ENCODE measurements at regions not wholly inside any gene's neighbourhood (a gene's known extent, or its start where the extent isn't known, plus 50 kb on each side); places are given as distances from the start of the nearest gene placed in this dataset.
A peak's percentile ranks its signal among the peaks of the same experiment; 100 is the strongest.
"Not testable (repeated sequence)": the region's sequence is repeated elsewhere in the genome, so short reads cannot be mapped to it uniquely, and the experiment has no call there.

- peak overlapping the region; percentile 62 for H3K4me3 Mint-ChIP-seq
- intact Hi-C loops (cut with micrococcal nuclease) = no loop called here
- peaks cover 11% of the 10 kb centered on the region for H3K4me1 Mint-ChIP-seq
- ATAC-seq (ENCODE audit: low read depth) (no peak), DNase-seq (no peak)
- H3K79me2 ChIP-seq (ENCODE audit: control insufficient read depth, insufficient read depth, low read length) = peaks cover 4% of the 10 kb centered on the region
- H3K4me3 ChIP-seq (ENCODE audit: control extremely low read depth in 1 of 5, extremely low read depth in 1 of 5, insufficient read depth in 1 of 5, low read depth in 2 of 5, low read length in 4 of 5) = peak overlapping the region in 4 of 5 experiments; percentile 29 to 57 (median 38)
- no CpG with 5 or more reads among the region's 21 CpGs for WGBS (ENCODE audit: insufficient coverage)
- H3K4me2 ChIP-seq (replicated peaks; ENCODE audit: low read depth, low read length, poor library complexity, severe bottlenecking) = peak overlapping the region; percentile 25
- peak overlapping the region; percentile 72 for H3K27ac Mint-ChIP-seq
- peaks cover 0 to 8% of the 10 kb centered on the region in 2 experiments for H3K36me3 ChIP-seq (replicated peaks in 1 of 2; ENCODE audit: control extremely low read depth in 1 of 2, control insufficient read depth in 1 of 2, extremely low read depth in 1 of 2, insufficient read depth in 2 of 2, low read length in 1 of 2)
- no peak overlapping the region for H3K27ac ChIP-seq (ENCODE audit: low read length in 2 of 2)
- no peaks in the 10 kb centered on the region for H3K9me3 Mint-ChIP-seq (ENCODE audit: insufficient read depth)
- TF ChIP-seq EZH2 (IDR thresholded peaks at IDR 0.05; ENCODE audit: borderline replicate concordance, insufficient read depth, low read depth, low read length, poor library complexity, severe bottlenecking) = no peak
- no peak for TF ChIP-seq CTCF (IDR thresholded peaks at IDR 0.05)
- H4K20me1 ChIP-seq (ENCODE audit: control insufficient read depth, insufficient read depth, low read length, poor library complexity, severe bottlenecking) = peaks cover 14% of the 10 kb centered on the region
- no peaks in the 10 kb centered on the region for H3K4me1 ChIP-seq (ENCODE audit: control insufficient read depth in 2 of 2, insufficient read depth in 2 of 2, low read length in 2 of 2)
- peak overlapping the region; percentile 23 for H3K9ac ChIP-seq (ENCODE audit: low read length)
- no peak overlapping the region for H2AFZ ChIP-seq (ENCODE audit: insufficient read depth, low read depth, low read length, poor library complexity, severe bottlenecking)
- no peaks in the 10 kb centered on the region for H3K27me3 Mint-ChIP-seq
- POLR2A ChIA-PET = interaction anchor here (1.5 kb wide), 1 partner anchor 57 kb away, joined by 3 read pairs; no protein-coding TSS in a partner anchor
- CTCF ChIA-PET = no interaction called here
- H3K27me3 ChIP-seq (replicated peaks in 1 of 4; ENCODE audit: control extremely low read depth in 1 of 4, control insufficient read depth in 3 of 4, insufficient read depth in 4 of 4, low read length in 3 of 4) = no peaks in the 10 kb centered on the region
- peaks cover 0 to 6% (median 0%) of the 10 kb centered on the region in 3 donors for H3K9me3 ChIP-seq (ENCODE audit: control extremely low read depth in 1 of 3, control insufficient read depth in 2 of 3, insufficient read depth in 1 of 3, low read length in 2 of 3)
Measured at GRCh38 chr14:105919458-105920150, 393.2 kb downstream of the TMEM121 start.

GRCh38 chr14:105920151-105920700 is 393.8 kb downstream of the TMEM121 start:
- H3K27ac Mint-ChIP-seq = peak overlapping the region; percentile 72

GRCh38 chr14:105920803-105921755 is 394.7 kb downstream of the TMEM121 start:
- H3K27me3 ChIP-seq (replicated peaks in 1 of 4; ENCODE audit: control extremely low read depth in 1 of 4, control insufficient read depth in 3 of 4, insufficient read depth in 4 of 4, low read length in 3 of 4); H3K27me3 Mint-ChIP-seq; H3K9ac ChIP-seq (ENCODE audit: low read length); H3K27ac ChIP-seq (ENCODE audit: low read length in 2 of 2); H3K79me2 ChIP-seq (ENCODE audit: control insufficient read depth, insufficient read depth, low read length); H3K4me1 ChIP-seq (ENCODE audit: control insufficient read depth in 2 of 2, insufficient read depth in 2 of 2, low read length in 2 of 2); DNase-seq; H3K9me3 Mint-ChIP-seq (ENCODE audit: insufficient read depth); ATAC-seq (ENCODE audit: low read depth); CTCF ChIA-PET; H2AFZ ChIP-seq (ENCODE audit: insufficient read depth, low read depth, low read length, poor library complexity, severe bottlenecking); intact Hi-C loops (cut with micrococcal nuclease); H3K4me1 Mint-ChIP-seq: not testable (repeated sequence)
- Mint-ChIP-seq H3K27ac (peak overlapping the region; percentile 15), H3K4me3 (peak overlapping the region; percentile 47)
- POLR2A ChIA-PET = interaction anchor here (1.5 kb wide), 1 partner anchor 59 kb away, joined by 3 read pairs; no protein-coding TSS in a partner anchor
- Histone ChIP-seq H3K9me3 (ENCODE audit: control extremely low read depth in 1 of 3, control insufficient read depth in 2 of 3, insufficient read depth in 1 of 3, low read length in 2 of 3) (peaks cover 0 to 15% (median 0%) of the 10 kb centered on the region in 3 donors), H3K36me3 (replicated peaks in 1 of 2; ENCODE audit: control extremely low read depth in 1 of 2, control insufficient read depth in 1 of 2, extremely low read depth in 1 of 2, insufficient read depth in 2 of 2, low read length in 1 of 2) (peaks cover 0 to 12% of the 10 kb centered on the region in 2 experiments), H4K20me1 (ENCODE audit: control insufficient read depth, insufficient read depth, low read length, poor library complexity, severe bottlenecking) (peaks cover 14% of the 10 kb centered on the region), H3K4me3 (ENCODE audit: control extremely low read depth in 1 of 5, extremely low read depth in 1 of 5, insufficient read depth in 1 of 5, low read depth in 2 of 5, low read length in 4 of 5) (peak overlapping the region in 1 of 5 experiments; percentile 57), H3K4me2 (replicated peaks; ENCODE audit: low read depth, low read length, poor library complexity, severe bottlenecking) (peak overlapping the region; percentile 12)
- WGBS (ENCODE audit: insufficient coverage) = 100% methylated on average over 7 of the region's 24 CpGs

More at GRCh38 chr14:105920151-105920700, 393.8 kb downstream of the TMEM121 start:
- intact Hi-C loops (cut with micrococcal nuclease); H3K27ac ChIP-seq (ENCODE audit: low read length in 2 of 2); H3K79me2 ChIP-seq (ENCODE audit: control insufficient read depth, insufficient read depth, low read length); CTCF ChIA-PET; H3K4me1 Mint-ChIP-seq; H3K27me3 Mint-ChIP-seq; H3K27me3 ChIP-seq (replicated peaks in 1 of 4; ENCODE audit: control extremely low read depth in 1 of 4, control insufficient read depth in 3 of 4, insufficient read depth in 4 of 4, low read length in 3 of 4); DNase-seq; H2AFZ ChIP-seq (ENCODE audit: insufficient read depth, low read depth, low read length, poor library complexity, severe bottlenecking); H3K9me3 Mint-ChIP-seq (ENCODE audit: insufficient read depth); H3K4me1 ChIP-seq (ENCODE audit: control insufficient read depth in 2 of 2, insufficient read depth in 2 of 2, low read length in 2 of 2); ATAC-seq (ENCODE audit: low read depth); H3K9me3 ChIP-seq (ENCODE audit: control extremely low read depth in 1 of 3, control insufficient read depth in 2 of 3, insufficient read depth in 1 of 3, low read length in 2 of 3): not testable (repeated sequence)
- H3K4me3 ChIP-seq (ENCODE audit: control extremely low read depth in 1 of 5, extremely low read depth in 1 of 5, insufficient read depth in 1 of 5, low read depth in 2 of 5, low read length in 4 of 5) = peak overlapping the region in 4 of 5 experiments; percentile 29 to 57 (median 38)
- POLR2A ChIA-PET = interaction anchor here (1.5 kb wide), 1 partner anchor 58 kb away, joined by 3 read pairs; no protein-coding TSS in a partner anchor
- no CpG with 5 or more reads among the region's 11 CpGs for WGBS (ENCODE audit: insufficient coverage)
- peaks cover 14% of the 10 kb centered on the region for H4K20me1 ChIP-seq (ENCODE audit: control insufficient read depth, insufficient read depth, low read length, poor library complexity, severe bottlenecking)
- H3K4me3 Mint-ChIP-seq = peak overlapping the region; percentile 62
- peak overlapping the region; percentile 23 for H3K9ac ChIP-seq (ENCODE audit: low read length)
- H3K4me2 ChIP-seq (replicated peaks; ENCODE audit: low read depth, low read length, poor library complexity, severe bottlenecking) = peak overlapping the region; percentile 25
- H3K36me3 ChIP-seq (replicated peaks in 1 of 2; ENCODE audit: control extremely low read depth in 1 of 2, control insufficient read depth in 1 of 2, extremely low read depth in 1 of 2, insufficient read depth in 2 of 2, low read length in 1 of 2) = peaks cover 0 to 12% of the 10 kb centered on the region in 2 experiments
